Calu3 (cell line): ENCODE measurements at regions not wholly inside any gene's neighbourhood (a gene's known extent, or its start where the extent isn't known, plus 50 kb on each side); places are given as distances from the start of the nearest gene placed in this dataset.

Experiments used
- BruUV-seq: library from RNA; stranded (reverse); fragments of 400-500 nt; replicated peaks from 2 replicates; lab custom pipeline; 2021; lab: Mats Ljungman, UMichigan
- CTCF ChIA-PET: fragments of 300-600 bp; sonication (Branson Sonifier 250); formaldehyde crosslinking; loops from one replicate; lab custom pipeline; 2022; ENCODE audit warnings: antibody characterized with exemption; lab: Charles Lee
- DNase-seq: peaks from one replicate; pipeline ENCODE4 v3.0.0; 2022
- H3K27ac Mint-ChIP-seq: one replicate; pipeline ENCODE4 v1.8.0; 2022; ENCODE audit warnings: mixed read lengths; ENCODE audit not compliant: unreplicated experiment
- H3K27me3 Mint-ChIP-seq: one replicate; pipeline ENCODE4 v1.8.0; 2022; ENCODE audit warnings: mixed read lengths; ENCODE audit not compliant: unreplicated experiment
- H3K36me3 Mint-ChIP-seq: one replicate; pipeline ENCODE4 v1.8.0; 2022; ENCODE audit warnings: mild to moderate bottlenecking, moderate library complexity, mixed read lengths; ENCODE audit not compliant: insufficient read depth, unreplicated experiment
- H3K4me1 Mint-ChIP-seq: one replicate; pipeline ENCODE4 v1.8.0; 2022; ENCODE audit warnings: mild to moderate bottlenecking, low read depth, mixed read lengths; ENCODE audit not compliant: unreplicated experiment
- H3K4me3 Mint-ChIP-seq: one replicate; pipeline ENCODE4 v1.8.0; 2022; ENCODE audit warnings: mild to moderate bottlenecking, low read depth, moderate library complexity, mixed read lengths; ENCODE audit not compliant: unreplicated experiment
- H3K9me3 Mint-ChIP-seq: one replicate; pipeline ENCODE4 v1.8.0; 2022; ENCODE audit warnings: low read depth, mixed read lengths; ENCODE audit not compliant: unreplicated experiment
- CTCF ChIP-seq: fragments of 200-600 bp; IDR thresholded peaks from one replicate; pipeline ENCODE4 v1.8.0; 2022; ENCODE audit warnings: antibody characterized with exemption; ENCODE audit not compliant: unreplicated experiment
- intact Hi-C: fragments of 100-400 bp; cut with micrococcal nuclease; formaldehyde crosslinking; loops from one replicate; pipeline ENCODE4 v1.10.0; 2022; ENCODE audit not compliant: unreplicated experiment

- Mint-ChIP-seq H3K9me3 (peaks cover 6% of the 10 kb centered on the region), H3K4me1 (no peaks in the 10 kb centered on the region), H3K27me3 (no peaks in the 10 kb centered on the region), H3K36me3 (no peaks in the 10 kb centered on the region), H3K4me3 (no peak overlapping the region), H3K27ac (no peak overlapping the region)
- CTCF ChIA-PET: no interaction called here
- no peak for TF ChIP-seq CTCF
- DNase-seq: no peak
- intact Hi-C loops: no loop called here
- no TSS peak for BruUV-seq
Observed at GRCh38 chr11:81756864-81757595, 976.6 kb downstream of the FAM181B start.

GRCh38 chr11:81749245-81749644 is 984.4 kb downstream of the FAM181B start:
- BruUV-seq: no TSS peak
- H3K27ac Mint-ChIP-seq: no peak overlapping the region
- no peaks in the 10 kb centered on the region for H3K4me1 Mint-ChIP-seq
- peaks cover 7% of the 10 kb centered on the region for H3K9me3 Mint-ChIP-seq
- intact Hi-C loops: no loop called here
- no peaks in the 10 kb centered on the region for H3K36me3 Mint-ChIP-seq
- TF ChIP-seq CTCF: no peak
- H3K4me3 Mint-ChIP-seq: no peak overlapping the region
- H3K27me3 Mint-ChIP-seq: no peaks in the 10 kb centered on the region
- CTCF ChIA-PET: no interaction called here
- no peak for DNase-seq

GRCh38 chr11:81744336-81745116 is 989.1 kb downstream of the FAM181B start:
- intact Hi-C loops: no loop called here
- Mint-ChIP-seq H3K4me3 (no peak overlapping the region), H3K36me3 (no peaks in the 10 kb centered on the region), H3K9me3 (peaks cover 14% of the 10 kb centered on the region), H3K27ac (no peak overlapping the region), H3K27me3 (no peaks in the 10 kb centered on the region), H3K4me1 (no peaks in the 10 kb centered on the region)
- CTCF ChIA-PET: no interaction called here
- no peak for DNase-seq
- no peak for TF ChIP-seq CTCF
- no TSS peak for BruUV-seq

- DNase-seq: no peak
- no TSS peak for BruUV-seq
- Mint-ChIP-seq H3K27ac (no peak overlapping the region), H3K4me1 (no peaks in the 10 kb centered on the region), H3K36me3 (no peaks in the 10 kb centered on the region), H3K27me3 (no peaks in the 10 kb centered on the region), H3K9me3 (peaks cover 5% of the 10 kb centered on the region), H3K4me3 (no peak overlapping the region)
- CTCF ChIA-PET: no interaction called here
- intact Hi-C loops: no loop called here
- TF ChIP-seq CTCF: no peak
Observed at GRCh38 chr11:81725701-81726100, 1008.0 kb downstream of the FAM181B start.
